ENCODE measurements at regions not wholly inside any gene's neighbourhood (a gene's known extent, or its start where the extent isn't known, plus 50 kb on each side); places are given as distances from the start of the nearest gene placed in this dataset.

DNA sequence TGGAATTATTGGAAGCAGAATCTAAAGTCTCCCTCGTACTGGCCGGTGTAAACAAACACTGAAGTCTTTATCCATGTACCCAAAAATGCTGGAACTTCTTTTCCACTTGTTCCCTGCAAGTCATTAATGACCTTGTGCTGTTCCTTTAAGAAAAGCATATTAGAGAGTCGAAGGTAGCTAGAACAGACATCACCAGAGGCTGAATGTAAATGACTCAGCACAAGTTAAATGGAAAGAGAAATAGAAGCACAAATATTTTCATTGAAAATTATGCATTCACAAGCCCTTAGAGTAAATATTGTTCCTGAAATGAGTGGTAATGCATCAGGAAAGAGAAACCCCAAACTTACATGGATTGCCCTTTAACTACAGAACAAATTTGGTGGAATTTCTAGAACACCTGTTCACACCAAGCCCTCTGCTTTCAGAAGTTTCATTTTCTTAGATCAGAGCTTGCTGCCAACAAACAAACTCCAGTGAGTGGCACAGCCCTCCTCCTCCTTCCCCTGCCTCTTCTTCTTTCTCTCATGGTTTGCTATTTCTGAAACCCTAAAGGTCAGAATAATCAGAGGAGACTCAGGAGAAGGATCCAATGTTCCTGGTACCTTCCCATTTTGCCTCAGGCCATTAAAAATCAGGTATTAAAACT is 264.3 kb downstream of the TXNL1 start:
- DNase-seq: peak in 1 of 3 experiments; percentile 53

DNA sequence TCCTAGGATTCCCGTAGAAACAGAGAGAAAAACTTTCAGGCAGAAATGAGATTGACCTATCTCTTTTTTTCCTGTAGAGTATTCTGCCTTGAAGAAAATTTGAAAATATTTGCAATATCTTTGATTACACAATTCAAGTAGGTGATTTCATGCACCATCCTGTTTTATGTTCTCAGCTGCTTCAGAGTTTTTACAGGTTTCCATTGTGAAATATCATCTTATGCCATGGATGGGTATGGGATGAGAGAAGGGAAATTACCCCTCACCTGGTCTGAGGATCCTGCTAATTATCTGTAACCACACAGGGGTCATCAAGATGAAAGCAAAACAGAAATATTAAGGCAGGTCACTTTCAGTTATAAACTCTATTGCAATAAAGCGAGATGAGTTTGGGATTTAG is 264.8 kb downstream of the TXNL1 start:
- DNase-seq: peak in 1 of 3 experiments; percentile 53

DNA sequence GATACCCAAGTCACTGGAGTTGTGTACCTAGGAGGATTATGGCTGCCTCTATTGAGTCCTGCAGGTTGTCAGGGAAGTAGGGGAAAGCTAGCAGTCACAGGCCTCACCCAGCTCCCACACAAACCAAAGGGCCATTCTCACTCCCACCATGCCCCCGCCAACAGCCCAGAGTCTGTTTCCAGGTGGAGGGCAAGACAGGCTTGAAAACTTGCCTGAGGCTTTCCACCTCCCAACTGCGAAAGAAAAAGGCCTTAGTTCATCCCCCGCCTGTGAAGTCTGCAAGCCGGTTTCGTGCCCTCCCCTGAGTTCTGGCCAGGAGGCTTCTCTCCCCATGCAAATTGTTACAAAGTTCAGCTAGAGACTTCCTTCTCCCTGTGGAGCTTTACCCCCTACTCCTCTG is 270.3 kb downstream of the TXNL1 start:
- no peak for DNase-seq

DNA sequence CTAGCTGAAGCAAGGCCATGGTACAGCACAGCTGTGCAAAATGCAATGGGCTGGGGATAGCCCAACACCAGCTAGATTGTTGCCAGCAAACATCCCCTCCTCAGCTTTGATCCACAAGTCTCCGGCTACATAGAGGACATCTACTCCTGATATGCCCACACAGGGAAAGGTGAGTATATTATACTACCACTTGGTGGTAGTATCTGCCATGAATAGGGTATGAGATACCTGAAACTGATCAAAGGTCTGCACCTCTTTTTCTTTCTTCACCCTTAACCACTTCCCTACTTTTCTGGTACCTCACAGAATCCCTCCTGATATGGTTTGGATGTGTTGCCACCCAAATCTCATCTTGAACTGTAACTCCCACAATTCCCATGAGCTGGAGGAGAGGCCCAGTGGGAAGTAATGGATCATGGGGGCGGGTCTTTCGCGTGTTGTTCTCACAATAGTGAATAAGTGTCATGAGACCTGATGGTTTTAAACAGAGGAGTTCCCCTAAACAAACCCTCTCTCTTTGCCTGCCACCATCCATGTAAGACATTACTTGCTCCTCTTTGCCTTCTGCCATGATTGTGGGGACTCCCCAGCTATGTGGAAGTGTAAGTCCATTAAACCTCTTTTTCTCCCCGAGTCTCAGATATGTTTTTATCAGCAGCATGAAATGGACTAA is 279.6 kb downstream of the TXNL1 start:
- peak in 1 of 3 experiments; percentile 43 for DNase-seq

DNA sequence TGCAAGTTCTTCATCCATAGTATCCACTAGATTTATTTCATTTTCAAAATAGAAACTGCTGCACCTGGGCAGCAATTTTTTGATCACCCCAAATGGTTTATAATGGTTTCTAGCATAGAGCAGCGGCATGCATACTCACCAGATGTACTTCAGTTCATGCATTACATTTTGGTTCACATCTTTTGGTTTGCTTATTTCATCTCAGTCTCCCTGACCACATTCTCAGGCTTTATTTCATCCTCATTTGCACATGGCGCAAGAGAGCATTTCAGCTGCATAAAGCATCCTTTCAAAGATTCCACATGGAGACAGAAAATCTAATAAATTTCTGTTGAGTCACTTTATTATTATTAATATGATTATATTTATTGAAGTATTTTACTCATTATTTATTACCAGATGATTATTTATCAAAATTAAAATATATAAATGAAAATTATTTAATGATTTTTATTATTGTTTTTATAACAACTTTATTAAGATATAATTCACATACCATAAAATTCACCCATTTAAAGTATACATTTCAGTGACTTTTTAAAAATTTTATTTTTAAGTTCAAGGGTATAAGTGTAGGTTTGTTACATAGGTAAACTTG is 284.6 kb downstream of the TXNL1 start:
- no peak for DNase-seq

DNA sequence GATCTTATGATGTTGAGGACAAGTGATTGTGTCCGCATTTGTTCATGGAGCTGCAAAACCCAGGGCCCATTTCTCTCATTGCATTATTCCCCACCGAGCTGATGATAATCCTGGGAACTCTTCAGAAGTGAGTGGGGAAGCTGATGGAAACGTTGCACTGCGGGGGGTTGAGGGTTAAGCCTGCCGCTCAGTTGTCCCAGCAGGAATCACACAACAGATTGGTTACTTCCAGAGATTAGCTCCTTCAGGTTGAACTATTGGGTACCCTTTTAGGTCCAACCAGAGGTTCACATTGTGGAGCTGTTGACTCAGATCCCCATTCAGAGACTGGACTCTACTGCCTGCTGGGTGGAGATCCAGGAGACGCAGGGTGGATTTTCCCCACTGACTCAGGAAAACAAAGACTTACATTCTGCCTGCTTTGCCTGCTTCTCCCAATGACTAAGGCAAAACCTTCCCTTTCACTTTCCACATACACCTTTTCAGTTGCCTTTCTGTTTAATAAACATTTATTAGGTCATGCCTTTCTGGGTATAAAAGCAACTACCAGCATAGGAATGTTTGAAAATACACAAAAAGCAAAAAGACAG is 286.4 kb downstream of the TXNL1 start:
- DNase-seq: no peak

DNA sequence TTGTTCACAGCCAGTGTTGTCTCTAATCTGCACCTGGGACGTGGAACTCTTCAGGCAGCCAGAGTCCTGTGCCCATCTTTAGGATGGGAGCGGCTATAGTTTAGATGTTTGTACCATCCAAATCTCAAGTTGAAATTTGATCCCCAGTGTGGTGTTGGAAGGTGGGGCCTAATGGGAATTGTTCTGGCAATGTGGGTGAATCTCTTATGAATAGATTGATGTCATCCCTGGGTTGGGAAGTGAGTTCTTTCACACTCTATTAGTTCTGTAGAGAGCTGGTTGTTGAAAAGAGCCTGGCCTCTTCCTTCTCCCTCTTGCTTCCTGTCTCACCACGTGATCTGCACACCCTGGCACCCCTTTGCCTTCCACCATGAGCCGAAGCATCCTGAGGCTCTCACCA is 300.9 kb downstream of the TXNL1 start:
- DNase-seq: peak in 1 of 3 experiments; percentile 10

DNA sequence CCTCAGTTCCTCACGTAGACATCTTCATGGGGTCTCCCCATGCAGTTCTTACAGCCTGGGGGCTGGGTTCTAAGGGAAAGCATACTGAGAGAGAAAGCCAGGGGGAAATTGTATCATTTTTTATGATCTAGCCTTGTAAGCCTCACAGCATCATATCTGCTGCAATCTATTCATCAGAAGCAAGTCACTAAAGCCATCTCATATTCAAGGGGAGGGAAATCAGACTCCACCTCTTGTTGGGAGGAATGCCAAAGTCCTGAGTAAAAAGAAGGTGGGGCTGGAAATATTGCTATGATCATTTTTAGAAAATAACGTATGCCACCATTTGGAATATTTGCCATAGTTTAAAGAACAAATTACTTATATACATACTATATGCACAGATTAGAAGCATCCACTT is 304.6 kb downstream of the TXNL1 start:
- no peak for DNase-seq

DNA sequence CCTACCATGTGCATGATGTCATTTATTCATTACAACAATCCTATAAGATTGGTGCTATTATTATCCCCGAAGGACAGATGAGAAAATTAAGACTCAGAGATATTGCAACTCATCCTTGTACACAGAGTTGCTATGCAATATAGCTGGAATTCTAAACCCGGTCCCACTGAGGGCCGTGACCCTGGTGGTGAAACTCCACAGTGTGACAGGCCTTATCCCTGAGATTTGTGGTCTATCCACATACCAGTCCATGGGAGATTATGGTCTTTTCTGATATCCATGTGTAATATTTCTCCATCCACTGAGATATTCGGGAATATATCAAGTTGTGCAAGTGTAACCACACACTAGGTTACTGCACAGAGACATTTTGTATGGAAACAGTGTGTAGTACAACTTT is 305.2 kb downstream of the TXNL1 start:
- no peak for DNase-seq

DNA sequence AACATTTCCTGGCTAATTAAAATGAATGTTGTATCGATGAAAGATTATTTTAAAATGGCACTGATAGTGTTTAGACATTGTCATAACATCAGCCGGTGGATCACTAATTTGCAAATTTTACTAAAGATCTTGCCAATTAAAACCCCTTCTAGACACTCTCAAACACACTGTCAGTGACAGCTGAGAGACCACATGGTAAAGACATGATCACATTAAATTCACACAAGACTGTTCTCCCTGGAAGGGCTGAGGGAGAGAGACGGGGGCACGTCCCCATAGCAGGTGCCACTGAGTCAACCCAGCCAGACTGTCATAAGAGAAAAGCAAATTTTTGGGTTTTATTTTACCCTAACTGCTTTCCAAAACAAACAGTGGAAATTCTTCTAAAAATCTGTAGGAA is 306.0 kb downstream of the TXNL1 start:
- no peak for DNase-seq

DNA sequence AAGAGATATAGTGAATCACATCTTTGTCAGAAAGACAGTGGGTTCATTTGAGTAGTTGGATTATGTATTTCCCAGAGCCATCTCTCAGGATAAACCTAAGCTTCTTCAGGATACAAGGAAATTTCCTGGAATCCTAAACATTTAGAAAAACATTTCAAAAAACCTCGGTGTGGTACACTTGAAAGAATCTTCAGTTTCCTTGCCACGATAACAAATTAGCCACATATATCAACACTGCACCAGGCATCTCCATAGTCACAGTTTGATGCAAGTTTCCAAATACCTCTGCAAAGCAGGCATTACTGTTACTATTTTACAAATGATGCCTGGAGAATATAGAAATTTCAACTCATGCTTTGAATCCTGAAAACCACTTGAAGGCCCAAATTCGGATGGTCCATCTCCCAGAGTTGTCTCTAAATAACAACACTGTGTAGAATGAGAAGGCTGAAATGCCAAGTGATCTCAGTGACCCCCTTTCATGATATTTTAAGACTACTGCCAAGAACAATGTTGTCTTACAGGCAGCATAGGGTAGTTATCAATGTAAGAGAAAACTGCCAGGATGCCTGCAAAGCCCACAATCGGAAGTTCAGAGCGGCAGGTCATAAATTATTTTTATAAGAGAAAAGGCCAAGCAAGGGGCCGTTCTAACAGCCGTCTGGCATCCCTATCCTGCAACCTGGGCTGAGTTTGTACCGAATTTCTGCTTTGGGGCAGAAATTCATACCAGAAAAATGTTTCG is 307.9 kb downstream of the TXNL1 start:
- DNase-seq: no peak

DNA sequence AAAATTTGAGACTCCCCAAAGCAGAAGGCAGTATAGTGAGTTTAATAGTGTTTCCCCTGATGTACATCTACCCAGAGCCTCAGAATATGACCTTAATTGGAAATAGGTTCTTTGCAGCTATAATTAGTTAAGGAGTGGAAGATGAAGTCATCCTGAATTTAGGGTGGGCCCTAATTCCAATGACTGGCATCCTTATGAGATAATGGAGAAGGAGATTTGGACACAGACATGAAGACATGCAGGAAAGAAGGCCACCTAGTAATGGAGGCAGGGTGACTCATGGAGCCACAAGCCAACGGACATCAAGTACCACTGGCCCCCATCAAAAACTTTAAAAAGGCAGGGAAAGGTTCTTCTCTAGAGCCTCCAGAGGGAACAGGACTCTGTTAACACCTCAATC is 308.9 kb downstream of the TXNL1 start:
- no peak for DNase-seq

DNA sequence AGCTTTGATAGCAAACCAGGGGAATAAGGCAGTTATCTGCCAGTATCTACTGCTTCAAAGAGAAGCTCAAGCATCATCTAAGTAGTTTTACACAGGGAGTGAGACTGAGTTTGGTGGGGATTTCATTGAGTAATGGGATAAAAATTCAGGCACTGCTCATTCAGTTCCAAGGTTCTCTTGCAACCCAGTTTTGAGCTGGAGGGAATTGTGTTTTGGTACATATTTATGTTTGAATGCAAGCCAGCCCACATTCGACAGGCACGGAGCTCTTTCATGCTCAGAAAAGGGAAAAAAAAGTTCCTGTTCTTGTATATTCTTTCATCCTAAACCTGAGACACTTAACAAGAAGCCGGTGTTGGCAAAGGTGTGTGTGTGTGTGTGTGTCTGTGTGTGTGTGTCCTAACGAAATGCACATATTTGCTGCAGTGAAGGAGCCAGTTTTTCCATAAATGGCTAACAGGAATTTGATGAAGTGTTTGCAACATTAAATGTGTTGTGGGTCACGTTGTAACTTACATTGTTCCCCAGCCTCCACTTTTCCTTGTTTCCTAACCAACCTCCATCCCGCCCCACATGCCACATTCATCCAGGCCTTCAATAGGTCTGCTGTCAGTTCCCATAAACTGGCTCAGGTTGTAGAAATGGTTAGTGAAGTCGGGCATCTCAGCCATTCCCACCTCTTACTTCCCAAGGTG is 311.1 kb downstream of the TXNL1 start:
- no peak for DNase-seq

DNA sequence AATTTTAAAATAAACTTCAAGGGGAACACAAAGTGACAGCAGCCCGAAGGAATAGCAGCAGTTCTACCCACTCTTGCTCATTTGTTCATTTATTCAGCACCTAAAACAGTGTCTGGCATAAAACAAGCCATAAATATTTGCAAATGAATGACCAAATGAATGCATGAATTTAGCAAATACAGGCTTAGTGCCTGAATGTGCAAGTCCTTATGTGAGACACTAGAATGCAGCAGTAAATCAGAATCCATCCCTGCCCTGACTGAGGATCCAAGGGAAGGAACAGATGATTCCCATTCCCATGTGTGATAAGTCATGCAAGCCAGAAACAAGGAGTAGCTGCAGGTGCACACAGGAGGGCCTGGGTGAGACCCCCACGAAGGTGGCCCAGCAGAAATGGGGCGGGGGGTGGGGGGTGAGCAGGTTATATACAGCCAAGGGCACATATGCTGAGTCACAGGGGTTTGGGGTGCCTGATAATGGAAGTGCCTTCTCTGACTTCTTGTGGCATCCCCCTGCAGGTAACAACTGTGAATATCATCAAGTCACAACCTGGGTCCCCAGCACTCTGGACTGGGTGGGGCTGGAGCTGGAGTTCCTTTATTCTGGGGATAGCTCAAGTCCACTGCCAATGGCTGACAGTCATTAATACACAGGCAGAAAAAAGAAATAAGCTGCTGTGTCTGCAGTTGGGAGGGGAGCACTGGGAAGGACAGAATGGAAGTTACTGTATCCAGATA is 311.9 kb downstream of the TXNL1 start:
- no peak for DNase-seq

DNA sequence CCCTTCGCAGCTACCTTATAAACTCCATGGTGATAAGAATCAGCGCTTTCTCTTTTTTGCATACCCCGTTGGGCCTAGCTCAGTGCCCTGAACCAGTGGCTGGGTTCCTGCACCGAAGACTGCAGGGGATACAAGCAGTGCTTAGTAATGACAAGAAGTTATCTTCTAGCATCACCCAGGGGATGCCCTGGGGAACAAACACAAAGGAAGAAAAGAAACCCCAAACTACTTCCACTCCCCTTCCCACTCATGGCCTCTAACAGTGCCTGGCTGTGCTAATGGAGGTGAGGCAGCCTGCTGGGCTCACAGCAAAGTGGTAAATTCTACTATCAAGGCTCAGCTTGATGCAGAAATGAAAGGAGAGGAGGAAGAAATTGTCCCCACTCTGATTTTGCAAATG is 314.7 kb downstream of the TXNL1 start:
- no peak for DNase-seq

DNA sequence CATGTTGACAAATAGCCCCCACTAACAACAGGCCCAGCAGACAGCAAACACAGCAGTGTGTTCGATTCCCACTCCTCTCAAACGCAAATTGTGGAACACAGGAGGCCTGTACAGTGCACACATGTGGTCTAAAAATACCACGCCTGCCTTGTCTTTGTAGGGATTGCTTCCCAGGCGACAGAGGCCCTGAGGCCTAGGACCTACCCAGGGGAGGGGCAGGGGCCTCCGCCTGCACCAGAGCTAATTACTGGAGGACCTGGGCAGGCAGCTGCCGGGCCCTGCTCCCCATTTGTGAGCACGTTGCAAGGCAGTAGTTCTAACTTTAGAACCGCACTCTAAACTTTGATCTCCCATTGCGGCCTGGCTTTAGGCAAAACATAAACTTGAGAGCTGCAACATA is 316.0 kb downstream of the TXNL1 start:
- peak in 2 of 3 experiments; percentile 37 to 64 for DNase-seq

DNA sequence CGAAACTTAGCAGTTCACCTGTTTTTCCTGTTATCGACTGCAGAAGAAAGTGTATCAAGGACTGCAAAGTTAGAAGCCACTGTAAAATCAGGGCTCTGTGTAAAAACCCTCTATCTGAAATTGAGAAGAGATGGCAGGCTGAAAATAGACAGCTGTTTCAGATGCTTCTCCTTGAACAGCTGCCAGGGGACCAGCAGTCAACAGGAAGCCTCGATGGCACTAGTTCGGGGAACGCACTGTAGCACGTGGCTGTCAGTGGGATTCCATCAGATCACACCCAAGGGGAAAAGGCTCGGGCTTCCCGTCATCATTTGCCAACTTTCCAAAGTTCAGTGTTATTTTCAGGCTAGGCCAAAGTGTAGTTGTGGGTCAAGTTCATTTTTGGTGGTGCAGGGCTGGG is 316.9 kb downstream of the TXNL1 start:
- DNase-seq: no peak

DNA sequence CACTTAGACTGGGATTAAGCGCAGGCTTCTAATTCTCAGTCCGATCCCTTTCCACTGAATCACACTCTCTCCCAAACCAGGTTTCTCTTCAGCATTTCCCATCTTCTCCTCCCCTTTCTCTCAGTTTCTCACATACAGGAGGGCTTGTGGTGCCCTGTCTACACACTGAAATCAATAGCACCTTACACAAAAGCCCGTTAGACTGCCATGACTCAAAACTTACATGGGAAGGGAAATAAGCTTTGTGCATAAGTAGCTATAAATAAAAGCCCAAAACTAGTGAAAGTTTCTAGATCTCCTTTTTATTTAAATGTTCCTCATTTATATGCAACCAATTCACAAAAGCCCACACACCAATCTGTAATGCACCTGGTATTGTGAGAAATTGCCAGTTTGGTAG is 318.4 kb downstream of the TXNL1 start:
- DNase-seq: no peak

DNA sequence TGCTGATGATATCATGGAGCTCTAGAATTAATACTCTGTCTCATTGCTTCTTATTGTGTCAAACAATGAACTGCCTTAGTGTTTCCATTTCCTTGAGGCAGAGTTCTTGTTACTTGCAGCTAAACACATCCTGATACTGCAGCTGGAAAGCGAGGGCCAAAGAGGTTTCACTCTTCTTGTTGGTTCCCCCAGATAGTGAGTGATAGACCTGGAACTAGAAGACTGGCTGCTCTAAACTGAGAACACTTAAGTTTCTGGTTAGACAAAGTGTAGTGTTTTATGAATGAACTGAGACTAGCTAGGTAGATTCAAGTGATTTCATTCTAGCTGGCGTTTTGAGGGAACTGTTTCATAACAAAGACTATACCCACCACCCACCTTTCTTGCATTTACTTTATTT is 321.7 kb downstream of the TXNL1 start:
- DNase-seq: no peak

DNA sequence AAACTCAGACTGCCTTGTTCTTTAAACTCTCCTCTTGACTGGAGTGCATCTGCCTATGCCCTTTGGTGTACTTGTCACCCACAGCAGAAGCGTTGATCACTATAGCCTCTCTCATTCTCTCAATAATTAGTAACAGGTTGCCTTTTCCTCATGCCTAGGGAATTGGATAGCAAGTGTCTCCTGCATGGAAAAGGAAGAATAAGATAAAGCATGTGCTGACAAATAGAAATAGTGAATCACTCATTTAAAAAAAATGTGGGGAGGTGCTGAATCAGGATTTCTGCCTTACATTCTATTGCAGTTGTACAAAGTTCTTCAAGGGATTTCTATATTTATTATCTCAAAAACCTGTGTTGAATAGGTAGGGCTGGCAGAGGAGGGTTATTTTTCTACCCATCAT is 323.0 kb downstream of the TXNL1 start:
- DNase-seq: no peak

DNA sequence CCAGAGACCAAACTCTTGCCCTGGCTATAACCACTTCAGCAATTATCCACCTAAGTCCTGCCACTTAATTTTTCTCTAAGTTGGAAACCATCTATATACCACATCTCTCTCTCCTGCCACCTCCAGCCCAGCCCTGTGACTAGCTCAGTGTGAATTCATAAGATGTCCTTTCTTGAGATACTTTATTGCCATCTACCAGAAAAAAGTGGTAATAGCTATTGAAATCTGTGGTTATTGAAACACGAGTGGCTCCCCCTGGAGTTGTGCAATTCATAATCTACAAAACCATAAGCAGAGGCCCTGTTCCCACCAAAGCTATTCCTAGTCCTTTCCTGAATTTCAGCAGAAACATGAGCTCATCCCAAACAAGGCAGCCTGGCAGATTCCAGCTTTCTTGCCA is 324.0 kb downstream of the TXNL1 start:
- peak in 1 of 3 experiments; percentile 59 for DNase-seq

All from NCI-H1417 (cell line).